ENCODE measurements at regions not wholly inside any gene's neighbourhood (a gene's known extent, or its start where the extent isn't known, plus 50 kb on each side); places are given as distances from the start of the nearest gene placed in this dataset.

DNA sequence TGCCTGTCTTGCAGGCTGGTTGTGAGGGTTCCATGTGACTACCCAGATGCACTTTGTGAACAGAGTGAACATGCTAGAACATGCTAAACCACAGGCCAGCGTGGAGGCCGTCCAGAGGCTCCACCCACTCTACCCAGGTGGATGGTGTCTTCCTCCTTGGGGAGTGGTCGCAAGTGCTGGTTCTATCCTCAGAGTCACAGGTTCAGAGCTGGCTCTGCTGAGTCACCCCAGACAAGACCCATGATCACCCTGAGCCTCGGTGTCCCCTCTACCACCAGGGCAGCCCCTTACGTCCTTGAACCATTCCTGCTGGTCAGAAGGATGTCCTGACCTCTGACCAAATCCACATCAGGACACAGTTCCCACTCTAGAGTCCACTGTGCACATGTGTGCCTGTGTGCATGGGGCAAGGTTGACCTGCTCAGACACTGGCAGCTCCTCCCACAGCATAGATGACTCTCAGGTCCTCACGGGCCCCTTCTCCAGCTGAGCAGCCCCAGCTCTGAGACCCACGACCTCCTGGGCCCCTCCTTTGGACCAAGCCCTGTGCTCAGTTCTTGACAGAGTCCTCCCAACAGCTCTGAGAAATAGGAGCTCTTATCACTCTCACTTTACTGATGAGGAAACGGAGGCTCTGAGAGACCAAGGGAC is 391.8 kb downstream of the MATN1 start:
- Histone ChIP-seq H3K4me3 (replicated peaks in 1 of 3) (no peak overlapping the region), H3K36me3 (no peaks in the 10 kb centered on the region), H3K27me3 (no peaks in the 10 kb centered on the region), H3K27ac (no peak overlapping the region), H3K9me3 (no peaks in the 10 kb centered on the region), H3K4me1 (no peaks in the 10 kb centered on the region)
- TF ChIP-seq POLR2A (IDR thresholded peaks at IDR 0.05): no peak
- TF ChIP-seq, protein P1, sequence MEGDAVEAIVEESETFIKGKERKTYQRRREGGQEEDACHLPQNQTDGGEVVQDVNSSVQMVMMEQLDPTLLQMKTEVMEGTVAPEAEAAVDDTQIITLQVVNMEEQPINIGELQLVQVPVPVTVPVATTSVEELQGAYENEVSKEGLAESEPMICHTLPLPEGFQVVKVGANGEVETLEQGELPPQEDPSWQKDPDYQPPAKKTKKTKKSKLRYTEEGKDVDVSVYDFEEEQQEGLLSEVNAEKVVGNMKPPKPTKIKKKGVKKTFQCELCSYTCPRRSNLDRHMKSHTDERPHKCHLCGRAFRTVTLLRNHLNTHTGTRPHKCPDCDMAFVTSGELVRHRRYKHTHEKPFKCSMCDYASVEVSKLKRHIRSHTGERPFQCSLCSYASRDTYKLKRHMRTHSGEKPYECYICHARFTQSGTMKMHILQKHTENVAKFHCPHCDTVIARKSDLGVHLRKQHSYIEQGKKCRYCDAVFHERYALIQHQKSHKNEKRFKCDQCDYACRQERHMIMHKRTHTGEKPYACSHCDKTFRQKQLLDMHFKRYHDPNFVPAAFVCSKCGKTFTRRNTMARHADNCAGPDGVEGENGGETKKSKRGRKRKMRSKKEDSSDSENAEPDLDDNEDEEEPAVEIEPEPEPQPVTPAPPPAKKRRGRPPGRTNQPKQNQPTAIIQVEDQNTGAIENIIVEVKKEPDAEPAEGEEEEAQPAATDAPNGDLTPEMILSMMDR (IDR thresholded peaks at IDR 0.05): no peak
- no peak for DNase-seq
- intact Hi-C loops (cut with DNase I): no loop called here
- WGBS, 2 donors: 69 to 93% methylated on average over 6 to 7 of the region's 8 CpGs

DNA sequence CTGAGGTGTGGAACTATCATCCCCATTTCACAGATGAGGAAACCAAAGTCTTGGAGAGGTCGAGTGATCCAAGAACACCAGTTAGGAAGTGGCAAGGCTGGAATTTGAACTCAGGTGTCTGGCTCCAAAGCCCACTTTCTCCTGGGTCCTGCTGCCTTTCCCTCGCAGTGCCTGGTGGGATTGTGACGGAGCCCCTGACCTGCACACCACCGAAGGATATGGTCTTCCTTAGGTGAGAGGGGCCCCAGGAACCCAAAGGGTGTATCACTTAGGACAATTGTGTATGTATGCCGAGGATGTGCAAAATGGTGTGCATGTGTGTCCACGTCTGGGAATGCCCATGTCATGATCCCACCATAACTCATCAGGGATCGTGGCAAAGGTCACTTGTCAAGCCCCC is 392.7 kb downstream of the MATN1 start:
- DNase-seq: no peak

GRCh38 chr1:30329802-30330557 is 393.4 kb downstream of the MATN1 start:
- Histone ChIP-seq H3K4me1 (no peaks in the 10 kb centered on the region), H3K27me3 (no peaks in the 10 kb centered on the region), H3K9me3 (no peaks in the 10 kb centered on the region), H3K36me3 (no peaks in the 10 kb centered on the region), H3K27ac (no peak overlapping the region), H3K4me3 (replicated peaks in 1 of 3) (no peak overlapping the region)
- whole genome bisulfite sequencing, 2 donors: 76 to 80% methylated on average over 14 to 15 of the region's 15 CpGs
- intact Hi-C loops (cut with DNase I): no loop called here
- TF ChIP-seq POLR2A (IDR thresholded peaks at IDR 0.05): no peak
- TF ChIP-seq, protein P1 (IDR thresholded peaks at IDR 0.05): no peak
- DNase-seq: no peak

More for the DNA sequence above, 392.7 kb downstream of the MATN1 start:
- Histone ChIP-seq H3K4me3 (replicated peaks in 1 of 3) (no peak overlapping the region), H3K27me3 (no peaks in the 10 kb centered on the region), H3K9me3 (no peaks in the 10 kb centered on the region), H3K4me1 (no peaks in the 10 kb centered on the region), H3K27ac (no peak overlapping the region), H3K36me3 (no peaks in the 10 kb centered on the region)
- WGBS, 2 donors: 70 to 75% methylated on average over 7 of the region's 7 CpGs
- intact Hi-C loops (cut with DNase I): no loop called here
- TF ChIP-seq, protein P1 (IDR thresholded peaks at IDR 0.05): no peak
- TF ChIP-seq POLR2A (IDR thresholded peaks at IDR 0.05): no peak

GRCh38 chr1:30329263-30329753 is 394.1 kb downstream of the MATN1 start:
- no peak for DNase-seq
- H3K36me3 ChIP-seq: no peaks in the 10 kb centered on the region
- H3K4me3 ChIP-seq (replicated peaks in 1 of 3): no peak overlapping the region
- H3K9me3 ChIP-seq: no peaks in the 10 kb centered on the region
- no peaks in the 10 kb centered on the region for H3K27me3 ChIP-seq
- H3K27ac ChIP-seq: no peak overlapping the region
- intact Hi-C loops (cut with DNase I): no loop called here
- H3K4me1 ChIP-seq: no peaks in the 10 kb centered on the region
- 66 to 70% methylated on average over 5 to 8 of the region's 12 CpGs for WGBS, 2 donors
- TF ChIP-seq, protein P1 (IDR thresholded peaks at IDR 0.05): no peak
- no peak for TF ChIP-seq POLR2A (IDR thresholded peaks at IDR 0.05)

Measured in thyroid gland (tissue), 4 donors.